Neuronal stem cell (in vitro differentiated cells): ENCODE measurements at regions not wholly inside any gene's neighbourhood (a gene's known extent, or its start where the extent isn't known, plus 50 kb on each side); places are given as distances from the start of the nearest gene placed in this dataset.

Experiments
- DNase-seq: peaks from one replicate; pipeline ENCODE4 v3.0.0-alpha.2; 2013; ENCODE audit warnings: low spot score
- H2AFZ ChIP-seq: one replicate; pipeline ENCODE4 v1.6.1; 2013; ENCODE audit warnings: mild to moderate bottlenecking, low read length, inconsistent platforms
- H2AK5ac ChIP-seq: 2 replicates; pipeline ENCODE4 v1.6.1; 2013; ENCODE audit warnings: low read depth, mild to moderate bottlenecking, inconsistent platforms, low read length, moderate library complexity, mixed read lengths
- H2BK120ac ChIP-seq: 2 replicates; pipeline ENCODE4 v1.6.1; 2013; ENCODE audit warnings: low read depth, mild to moderate bottlenecking, inconsistent platforms, low read length, moderate library complexity, mixed read lengths
- H2BK12ac ChIP-seq: one replicate; pipeline ENCODE4 v1.6.1; 2013; ENCODE audit warnings: low read length, inconsistent platforms
- H2BK15ac ChIP-seq: 2 replicates; pipeline ENCODE4 v1.6.1; 2013; ENCODE audit warnings: mild to moderate bottlenecking, low read length, inconsistent platforms, mixed read lengths
- H2BK5ac ChIP-seq: one replicate; pipeline ENCODE4 v1.6.1; 2013; ENCODE audit warnings: inconsistent platforms, mild to moderate bottlenecking, low read length, moderate library complexity
- H3K14ac ChIP-seq: one replicate; pipeline ENCODE4 v1.6.1; 2013; ENCODE audit warnings: low read length, inconsistent platforms
- H3K18ac ChIP-seq: 2 replicates; pipeline ENCODE4 v1.6.1; 2013; ENCODE audit warnings: low read length, inconsistent platforms
- H3K23ac ChIP-seq: 2 replicates; pipeline ENCODE4 v1.6.1; 2013; ENCODE audit warnings: low read depth, mild to moderate bottlenecking, mixed read lengths, low read length, inconsistent platforms; ENCODE audit not compliant: poor library complexity
- H3K27ac ChIP-seq: replicated peaks from 3 replicates; pipeline ENCODE4 v1.5.1; 2013; ENCODE audit warnings: low read length, inconsistent platforms
- H3K27me3 ChIP-seq, 3 experiments: 2 replicates each; pipeline ENCODE4 v1.6.1; 2013; ENCODE audit warnings: low read length in 3 of 3, mild to moderate bottlenecking in 2 of 3, inconsistent platforms in 1 of 3, low read depth in 1 of 3, mixed read lengths in 1 of 3, moderate library complexity in 1 of 3; ENCODE audit not compliant: control insufficient read depth in 3 of 3, insufficient read depth in 3 of 3
- H3K36me3 ChIP-seq, 2 donors: replicated peaks in 1 of 2; 2 replicates each; pipeline ENCODE4 v1.6.1; 2013; ENCODE audit warnings: low read length in 2 of 2; ENCODE audit not compliant: control insufficient read depth in 2 of 2, insufficient read depth in 2 of 2
- H3K4ac ChIP-seq: 2 replicates; pipeline ENCODE4 v1.6.1; 2013; ENCODE audit warnings: inconsistent platforms, mild to moderate bottlenecking, low read length, moderate library complexity
- H3K4me1 ChIP-seq, 2 donors: 1 replicate in 1 of 2; 2 replicates in 1 of 2; pipeline ENCODE4 v1.6.1; 2013; ENCODE audit warnings: low read length in 2 of 2, low read depth in 1 of 2; ENCODE audit not compliant: control insufficient read depth in 2 of 2, insufficient read depth in 1 of 2
- H3K4me2 ChIP-seq: one replicate; pipeline ENCODE4 v1.6.1; 2013; ENCODE audit warnings: mild to moderate bottlenecking, low read length, inconsistent platforms; ENCODE audit not compliant: insufficient read depth, poor library complexity, severe bottlenecking
- H3K4me3 ChIP-seq, 2 donors: 2 replicates each; pipeline ENCODE4 v1.5.1; 2013; ENCODE audit warnings: low read length in 2 of 2, mild to moderate bottlenecking in 2 of 2, inconsistent platforms in 1 of 2, moderate library complexity in 1 of 2
- H3K79me1 ChIP-seq: one replicate; pipeline ENCODE4 v1.6.1; 2013; ENCODE audit warnings: low read depth, mild to moderate bottlenecking, inconsistent platforms, low read length, moderate library complexity
- H3K9ac ChIP-seq: one replicate; pipeline ENCODE4 v1.6.1; 2013; ENCODE audit warnings: mild to moderate bottlenecking, low read depth, low read length, inconsistent platforms; ENCODE audit not compliant: poor library complexity
- H3K9me3 ChIP-seq, 2 donors: replicated peaks in 1 of 2; 2 replicates each; pipeline versions ENCODE3 to v1.6.1; 2013; ENCODE audit warnings: low read length in 2 of 2, mild to moderate bottlenecking in 2 of 2, inconsistent platforms in 1 of 2, low read depth in 1 of 2, mixed read lengths in 1 of 2, moderate library complexity in 1 of 2; ENCODE audit not compliant: control insufficient read depth in 2 of 2, insufficient read depth in 1 of 2
- H4K8ac ChIP-seq: one replicate; pipeline ENCODE4 v1.6.1; 2013; ENCODE audit warnings: low read depth, mild to moderate bottlenecking, inconsistent platforms, low read length, moderate library complexity
- H4K91ac ChIP-seq: one replicate; pipeline ENCODE4 v1.6.1; 2013; ENCODE audit warnings: low read length, low read depth, mild to moderate bottlenecking, inconsistent platforms; ENCODE audit not compliant: poor library complexity
- WGBS, 2 donors: extraction: QIAGEN DNeasy Blood & Tissue Kit; methylation state at CpG; one replicate each; pipeline ENCODE4 v1.1.7; 2013; ENCODE audit warnings: missing lambda C conversion rate in 2 of 2, mixed read lengths in 1 of 2; ENCODE audit not compliant: insufficient read length in 2 of 2, insufficient replicate concordance in 1 of 2; ENCODE audit errors: extremely low coverage in 2 of 2; 5-methylcytosine and 5-hydroxymethylcytosine counted together

DNA sequence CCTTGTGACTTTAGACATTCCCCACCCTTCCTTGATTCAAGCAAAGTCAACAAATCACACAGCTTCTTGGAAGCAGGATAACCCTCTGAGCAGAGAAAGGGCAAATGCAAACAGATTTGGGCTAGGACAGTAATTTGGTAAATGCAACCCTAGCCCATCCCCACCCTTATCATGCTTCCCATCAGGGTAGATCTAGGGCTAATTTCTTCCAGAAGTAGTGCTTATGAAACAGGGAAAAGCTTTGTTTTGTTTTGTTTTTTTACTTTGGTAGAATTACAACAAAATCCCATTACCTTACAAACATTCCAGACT lies 525.1 kb upstream of the NOX3 start:
- Histone ChIP-seq H3K27me3 (no peaks in the 10 kb centered on the region), H3K4ac (no peak overlapping the region), H2BK5ac (no peak overlapping the region), H2BK12ac (no peak overlapping the region), H4K8ac (no peak overlapping the region), H3K23ac (no peak overlapping the region), H3K4me1 (no peaks in the 10 kb centered on the region), H3K4me3 (no peak overlapping the region), H3K14ac (no peak overlapping the region), H3K9ac (no peak overlapping the region), H3K79me1 (no peaks in the 10 kb centered on the region), H4K91ac (no peak overlapping the region), H3K4me2 (no peak overlapping the region), H2AFZ (no peak overlapping the region), H2AK5ac (no peak overlapping the region), H3K9me3 (no peaks in the 10 kb centered on the region), H2BK15ac (no peak overlapping the region), H3K36me3 (no peaks in the 10 kb centered on the region), H3K18ac (no peak overlapping the region), H2BK120ac (no peak overlapping the region), H3K27ac (no peak overlapping the region)
- no peak for DNase-seq

- H3K36me3 ChIP-seq, result no peaks in the 10 kb centered on the region
- H2AK5ac ChIP-seq, result no peak overlapping the region
- no peak overlapping the region for H4K8ac ChIP-seq
- no peak overlapping the region for H3K23ac ChIP-seq
- no peak overlapping the region for H2AFZ ChIP-seq
- H2BK120ac ChIP-seq, result no peak overlapping the region
- no peak overlapping the region for H3K14ac ChIP-seq
- no peak overlapping the region for H2BK5ac ChIP-seq
- H2BK15ac ChIP-seq, result no peak overlapping the region
- DNase-seq, result no peak
- no peaks in the 10 kb centered on the region for H3K9me3 ChIP-seq
- H3K4me3 ChIP-seq, result no peak overlapping the region
- H4K91ac ChIP-seq, result no peak overlapping the region
- H3K4ac ChIP-seq, result no peak overlapping the region
- no peak overlapping the region for H3K27ac ChIP-seq
- H2BK12ac ChIP-seq, result no peak overlapping the region
- WGBS, 2 donors, result no CpG with 5 or more reads among the region's 5 CpGs
- H3K4me1 ChIP-seq, result peaks cover 0 to 3% of the 10 kb centered on the region in 2 donors
- no peaks in the 10 kb centered on the region for H3K79me1 ChIP-seq
- no peak overlapping the region for H3K18ac ChIP-seq
- H3K9ac ChIP-seq, result no peak overlapping the region
- H3K27me3 ChIP-seq, result no peaks in the 10 kb centered on the region
- H3K4me2 ChIP-seq, result no peak overlapping the region
Measured at GRCh38 chr6:155980014-155980767, 524.6 kb upstream of the NOX3 start.

DNA sequence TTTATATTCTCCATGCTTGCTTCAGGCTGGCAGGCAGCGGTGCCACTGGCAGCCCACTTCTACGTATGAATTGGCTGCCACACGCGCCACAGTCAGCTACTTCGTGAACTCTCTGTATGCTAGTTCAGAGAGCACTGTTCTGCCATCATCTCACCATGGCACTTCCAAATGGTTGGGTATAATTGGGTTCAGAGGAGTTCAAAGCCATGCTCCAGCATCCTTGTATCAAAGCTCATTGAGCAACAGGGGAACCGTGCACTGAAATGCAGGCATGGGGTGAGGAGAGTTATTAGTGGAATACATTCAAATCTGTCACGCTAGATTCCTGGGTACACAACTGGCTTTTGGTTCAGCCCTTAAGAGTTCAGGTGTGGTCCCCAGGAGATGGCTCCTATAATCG lies 519.9 kb upstream of the NOX3 start:
- H3K4me3 ChIP-seq, result no peak overlapping the region
- H3K4ac ChIP-seq, result no peak overlapping the region
- no peak overlapping the region for H2AFZ ChIP-seq
- H3K27me3 ChIP-seq, result no peaks in the 10 kb centered on the region
- no peak overlapping the region for H4K91ac ChIP-seq
- H3K18ac ChIP-seq, result peak overlapping the region; percentile 58
- no peak overlapping the region for H2BK15ac ChIP-seq
- no peaks in the 10 kb centered on the region for H3K9me3 ChIP-seq
- WGBS, 2 donors, result no CpG with 5 or more reads among the region's 8 CpGs
- no peaks in the 10 kb centered on the region for H3K79me1 ChIP-seq
- H2BK5ac ChIP-seq, result no peak overlapping the region
- peak overlapping the region; percentile 41 for H3K27ac ChIP-seq
- H3K36me3 ChIP-seq, result no peaks in the 10 kb centered on the region
- no peak for DNase-seq
- no peak overlapping the region for H3K9ac ChIP-seq
- H2BK12ac ChIP-seq, result peak overlapping the region; percentile 14
- peak overlapping the region; percentile 22 for H2BK120ac ChIP-seq
- no peak overlapping the region for H4K8ac ChIP-seq
- H3K23ac ChIP-seq, result no peak overlapping the region
- peaks cover 0 to 4% of the 10 kb centered on the region in 2 donors for H3K4me1 ChIP-seq
- H2AK5ac ChIP-seq, result peak overlapping the region; percentile 21
- no peak overlapping the region for H3K4me2 ChIP-seq
- H3K14ac ChIP-seq, result no peak overlapping the region

- Histone ChIP-seq H2BK5ac (no peak overlapping the region), H3K36me3 (no peaks in the 10 kb centered on the region), H3K23ac (no peak overlapping the region), H3K9ac (no peak overlapping the region), H3K9me3 (no peaks in the 10 kb centered on the region), H3K14ac (no peak overlapping the region), H3K79me1 (no peaks in the 10 kb centered on the region), H2AFZ (no peak overlapping the region), H3K4me2 (no peak overlapping the region), H3K4me1 (peaks cover 0 to 4% of the 10 kb centered on the region in 2 donors), H2BK120ac (no peak overlapping the region), H3K18ac (no peak overlapping the region), H3K27ac (peak overlapping the region; percentile 41), H4K8ac (no peak overlapping the region), H2BK12ac (no peak overlapping the region), H2BK15ac (no peak overlapping the region), H2AK5ac (no peak overlapping the region), H3K4ac (no peak overlapping the region), H3K27me3 (no peaks in the 10 kb centered on the region), H3K4me3 (no peak overlapping the region), H4K91ac (no peak overlapping the region)
- DNase-seq, result peak; percentile 14
- WGBS, 2 donors, result no CpG with 5 or more reads among the region's 9 CpGs
Measured at GRCh38 chr6:155974811-155975323, 519.2 kb upstream of the NOX3 start.
